HCT116 (cell line): ENCODE measurements at regions not wholly inside any gene's neighbourhood (a gene's known extent, or its start where the extent isn't known, plus 50 kb on each side); places are given as distances from the start of the nearest gene placed in this dataset.

Source experiments
- CEBPB ChIP-seq: IDR thresholded peaks from 2 replicates; pipeline ENCODE4 v1.6.1; 2012; ENCODE audit warnings: low read depth
- CTCF ChIP-seq, 3 experiments: fragments of 200-600 bp in 1 of 3; sonication (generic) in 1 of 3; IDR thresholded peaks in 2 of 3; conservative IDR thresholded peaks in 1 of 3; 2 replicates each; pipeline ENCODE4 v1.5.1; 2012 to 2017; ENCODE audit warnings: low read depth in 2 of 3, low read length in 2 of 3, antibody characterized with exemption in 1 of 3, borderline replicate concordance in 1 of 3, control low read depth in 1 of 3, mild to moderate bottlenecking in 1 of 3, mixed read lengths in 1 of 3, mixed run types in 1 of 3, moderate library complexity in 1 of 3; ENCODE audit not compliant: insufficient read depth in 1 of 3
- ELF1 ChIP-seq: IDR thresholded peaks from 2 replicates; pipeline ENCODE4 v1.6.1; 2012; ENCODE audit warnings: low read depth, borderline replicate concordance
- EZH2 ChIP-seq: fragments of 200-600 bp; sonication (generic); IDR thresholded peaks from 2 replicates; pipeline ENCODE4 v1.6.1; 2017; ENCODE audit warnings: antibody characterized with exemption, mixed run types
- EZH2phosphoT487 ChIP-seq: fragments of 200-600 bp; IDR thresholded peaks from 2 replicates; pipeline ENCODE4 v1.6.1; 2018; ENCODE audit warnings: antibody characterized with exemption, borderline replicate concordance
- MAX ChIP-seq: IDR thresholded peaks from 2 replicates; pipeline ENCODE4 v1.6.1; 2012
- POLR2A ChIP-seq: IDR thresholded peaks from 2 replicates; pipeline ENCODE4 v1.7.0; 2011; ENCODE audit warnings: borderline replicate concordance; ENCODE audit not compliant: insufficient read depth, insufficient read length; ENCODE audit errors: extremely low read depth
- POLR2AphosphoS5 ChIP-seq: IDR thresholded peaks from 2 replicates; pipeline ENCODE4 v1.6.1; 2011; ENCODE audit warnings: mild to moderate bottlenecking, low read depth, low read length, moderate library complexity
- REST ChIP-seq: IDR thresholded peaks from 2 replicates; pipeline ENCODE4 v1.6.1; 2012; ENCODE audit warnings: low read depth
- SP1 ChIP-seq: IDR thresholded peaks from 2 replicates; pipeline ENCODE4 v1.6.1; 2012; ENCODE audit warnings: low read depth
- SRF ChIP-seq: IDR thresholded peaks from 2 replicates; pipeline ENCODE4 v1.6.1; 2012; ENCODE audit warnings: low read depth
- YY1 ChIP-seq: IDR thresholded peaks from 2 replicates; pipeline ENCODE4 v1.6.1; 2011; ENCODE audit warnings: low read length, low read depth, moderate library complexity, mild to moderate bottlenecking; ENCODE audit not compliant: insufficient replicate concordance; ENCODE audit errors: extremely low read depth
- ZNF274 ChIP-seq: fragments of 200-500 bp; sonication (Bioruptor generic); IDR thresholded peaks from 2 replicates; pipeline ENCODE4 v1.6.1; 2014; ENCODE audit warnings: mild to moderate bottlenecking, low read depth, low read length, inconsistent platforms

GRCh38 chr1:80678438-80678837 lies 1122.3 kb upstream of the ADGRL2 start:
- TF ChIP-seq EZH2phosphoT487 (no peak), CTCF (IDR thresholded peaks at IDR 0.05 in 2 of 3, conservative IDR thresholded peaks at IDR 0.05 in 1 of 3; ENCODE audit: borderline replicate concordance in 1 of 3, insufficient read depth in 1 of 3, low read depth in 2 of 3, low read length in 2 of 3) (no peak), REST (no peak), POLR2AphosphoS5 (no peak), CEBPB (no peak), POLR2A (no peak), ELF1 (no peak), MAX (no peak), SP1 (no peak), YY1 (no peak), EZH2 (no peak), ZNF274 (no peak), SRF (no peak)
